GM12878 (cell line): ENCODE measurements at regions not wholly inside any gene's neighbourhood (a gene's known extent, or its start where the extent isn't known, plus 50 kb on each side); places are given as distances from the start of the nearest gene placed in this dataset.

ENCODE experiments used
- ATAC-seq: fragments of 200-7000 bp; cut with Tn5 transposase; 3 replicates; pipeline ENCODE4 v1.9.1; 2020; ENCODE audit warnings: mild to moderate bottlenecking, moderate library complexity
- BruUV-seq: library from RNA; stranded (reverse); fragments of 400-500 nt; replicated peaks from 2 replicates; lab custom pipeline; 2021; lab: Mats Ljungman, UMichigan
- CTCF ChIA-PET: fragments of 300-600 bp; sonication (Branson Sonifier 250); formaldehyde crosslinking; extraction: SDS; loops from one replicate; lab custom pipeline; 2021; ENCODE audit warnings: inconsistent platforms; lab: Yijun Ruan, JAX
- POLR2A ChIA-PET: fragments of 350-600 bp; formaldehyde crosslinking; extraction: SDS; loops from one replicate; lab custom pipeline; 2021; ENCODE audit warnings: inconsistent platforms; lab: Charles Lee
- RAD21 ChIA-PET: fragments of 300-600 bp; sonication (Branson Sonifier 250); formaldehyde crosslinking; loops from one replicate; lab custom pipeline; 2023; ENCODE audit warnings: antibody characterized with exemption; ENCODE audit not compliant: unreplicated experiment; lab: Charles Lee
- SMC1A ChIA-PET: fragments of 300-600 bp; sonication (Branson Sonifier 250); formaldehyde crosslinking; loops from one replicate; lab custom pipeline; 2023; ENCODE audit not compliant: unreplicated experiment, uncharacterized antibody; lab: Charles Lee
- DNase-seq: peaks from one replicate; pipeline ENCODE4 v3.0.0-alpha.2; 2011; ENCODE audit warnings: low read depth, low spot score
- FAIRE-seq: peaks from 3 replicates; lab custom pipeline; 2011; peaks lifted over from hg19 to GRCh38; lab: Jason Lieb, UNC
- H2AFZ ChIP-seq: 2 replicates; pipeline ENCODE4 v1.6.0; 2011; ENCODE audit warnings: low read depth, low read length, control low read depth; ENCODE audit not compliant: control insufficient read depth
- H3K27ac ChIP-seq: 2 replicates; pipeline ENCODE4 v1.5.1; 2011; ENCODE audit warnings: control low read depth; ENCODE audit not compliant: control insufficient read depth, insufficient read depth
- H3K27me3 ChIP-seq, 2 experiments: replicated peaks in 1 of 2; 2 replicates each; pipeline versions ENCODE4 v1.6.0 to v1.6.1; 2011; ENCODE audit warnings: low read length in 1 of 2; ENCODE audit not compliant: control insufficient read depth in 2 of 2, insufficient read depth in 2 of 2
- H3K36me3 ChIP-seq, 2 experiments: 2 replicates each; pipeline ENCODE4 v1.5.1; 2011; ENCODE audit warnings: low read length in 1 of 2; ENCODE audit not compliant: control insufficient read depth in 2 of 2, insufficient read depth in 2 of 2
- H3K4me1 ChIP-seq: 2 replicates; pipeline ENCODE4 v1.6.1; 2011; ENCODE audit warnings: mild to moderate bottlenecking, low read length, moderate library complexity, mixed read lengths; ENCODE audit not compliant: control insufficient read depth, insufficient read depth
- H3K4me2 ChIP-seq: 2 replicates; pipeline ENCODE4 v1.6.0; 2011; ENCODE audit warnings: control low read depth; ENCODE audit not compliant: control insufficient read depth, insufficient read depth
- H3K4me3 ChIP-seq: fragments of 200-600 bp; sonication (generic); 2 replicates; pipeline ENCODE4 v1.5.1; 2016
- H3K79me2 ChIP-seq: 2 replicates; pipeline ENCODE4 v1.6.0; 2011; ENCODE audit warnings: low read length; ENCODE audit not compliant: control insufficient read depth, insufficient read depth
- H3K9ac ChIP-seq: 2 replicates; pipeline ENCODE4 v1.8.0; 2011; ENCODE audit warnings: low read length, control low read depth, mixed read lengths; ENCODE audit not compliant: control insufficient read depth, insufficient read depth
- H3K9me3 ChIP-seq: replicated peaks from 3 replicates; pipeline ENCODE4 v1.5.1; 2011; ENCODE audit warnings: mild to moderate bottlenecking, low read length; ENCODE audit not compliant: control insufficient read depth, insufficient read depth
- H4K20me1 ChIP-seq: 2 replicates; pipeline ENCODE4 v1.6.0; 2011; ENCODE audit not compliant: control insufficient read depth, insufficient read depth
- BACH1 ChIP-seq: fragments of 450-650 bp; IDR thresholded peaks from 2 replicates; pipeline ENCODE4 v1.6.1; 2017; ENCODE audit warnings: mild to moderate bottlenecking, borderline replicate concordance
- KLF5 ChIP-seq: fragments of 450-650 bp; IDR thresholded peaks from 2 replicates; pipeline ENCODE4 v1.6.1; 2014; ENCODE audit warnings: mild to moderate bottlenecking; ENCODE audit not compliant: partially characterized antibody
- PAX8 ChIP-seq: fragments of 450-650 bp; IDR thresholded peaks from 2 replicates; pipeline ENCODE4 v1.6.1; 2017; ENCODE audit warnings: mild to moderate bottlenecking, moderate library complexity
- RAD51 ChIP-seq: fragments of 450-650 bp; IDR thresholded peaks from 2 replicates; pipeline ENCODE4 v1.6.1; 2016; ENCODE audit warnings: moderate library complexity, mild to moderate bottlenecking, inconsistent platforms
- REST ChIP-seq: IDR thresholded peaks from 2 replicates; pipeline ENCODE4 v1.6.1; 2012; ENCODE audit warnings: mild to moderate bottlenecking, low read depth, low read length
- SREBF1 ChIP-seq: IDR thresholded peaks from 2 replicates; pipeline ENCODE4 v1.6.1; 2012; ENCODE audit warnings: mild to moderate bottlenecking, low read length
- USF2 ChIP-seq: IDR thresholded peaks from 2 replicates; pipeline ENCODE4 v1.6.1; 2011; ENCODE audit warnings: low read depth, low read length, improper control_type of control experiment, borderline replicate concordance
- YBX1 ChIP-seq: fragments of 450-650 bp; IDR thresholded peaks from 2 replicates; pipeline ENCODE4 v1.6.1; 2016; ENCODE audit warnings: antibody characterized with exemption
- ZBTB33 ChIP-seq: fragments of 450-650 bp; IDR thresholded peaks from 2 replicates; pipeline ENCODE4 v1.6.1; 2017; ENCODE audit warnings: mild to moderate bottlenecking
- ZNF384 ChIP-seq: IDR thresholded peaks from 2 replicates; pipeline ENCODE4 v1.6.1; 2012; ENCODE audit warnings: low read depth, mild to moderate bottlenecking, low read length, improper control_type of control experiment, borderline replicate concordance
- WGBS: methylation state at CpG from one replicate; pipeline ENCODE4 v1.1.6; 2016; ENCODE audit warnings: low lambda C conversion rate; ENCODE audit not compliant: insufficient replicate concordance, insufficient coverage; ENCODE audit errors: missing lambda C conversion rate; 5-methylcytosine and 5-hydroxymethylcytosine counted together
- in situ Hi-C: fragments of 300-500 bp; cut with MboI; formaldehyde crosslinking; loops from 9 replicates; pipeline ENCODE4 v1.14.3; 2018; ENCODE audit warnings: mixed read lengths
- intact Hi-C: fragments of 100-400 bp; cut with micrococcal nuclease; formaldehyde crosslinking; loops from one replicate; pipeline ENCODE4 v1.14.2; 2022; ENCODE audit not compliant: unreplicated experiment

GRCh38 chr10:130899856-130900255, 411.7 kb downstream of the TCERG1L start:
- H3K36me3 ChIP-seq = no peaks in the 10 kb centered on the region
- no peak overlapping the region for H3K27ac ChIP-seq
- in situ Hi-C loops (no loop called here), intact Hi-C loops (no loop called here)
- no peak overlapping the region for H2AFZ ChIP-seq
- H3K4me1 ChIP-seq = no peaks in the 10 kb centered on the region
- no peaks in the 10 kb centered on the region for H3K79me2 ChIP-seq
- H4K20me1 ChIP-seq = no peaks in the 10 kb centered on the region
- ChIA-PET CTCF (no interaction called here), SMC1A (no interaction called here), RAD21 (no interaction called here)
- DNase-seq = no peak
- no peaks in the 10 kb centered on the region for H3K27me3 ChIP-seq
- BruUV-seq = no TSS peak
- 41% methylated on average over 11 of the region's 12 CpGs for WGBS
- TF ChIP-seq KLF5 (no peak), PAX8 (no peak), REST (no peak), RAD51 (no peak), SREBF1 (no peak), ZNF384 (no peak), BACH1 (no peak), USF2 (no peak), ZBTB33 (no peak), YBX1 (no peak)
- TF ChIP-seq, all 136 proteins: peak for 0
- Histone ChIP-seq H3K9ac (no peak overlapping the region), H3K9me3 (no peaks in the 10 kb centered on the region), H3K4me3 (no peak overlapping the region), H3K4me2 (no peak overlapping the region)
- POLR2A ChIA-PET = no interaction called here
- no peak for ATAC-seq
- FAIRE-seq = no peak
